Neural progenitor cell (in vitro differentiated cells): ENCODE measurements at regions not wholly inside any gene's neighbourhood (a gene's known extent, or its start where the extent isn't known, plus 50 kb on each side); places are given as distances from the start of the nearest gene placed in this dataset.

Source experiments
- CTCF ChIP-seq: fragments of 200-600 bp; sonication (generic); IDR thresholded peaks from 2 replicates; pipeline ENCODE4 v1.5.1; 2017; ENCODE audit warnings: antibody characterized with exemption, mild to moderate bottlenecking
- EZH2 ChIP-seq: fragments of 200-600 bp; sonication (generic); IDR thresholded peaks from 2 replicates; pipeline ENCODE4 v1.6.1; 2017; ENCODE audit warnings: antibody characterized with exemption, mild to moderate bottlenecking, moderate library complexity
- EZH2phosphoT487 ChIP-seq: fragments of 200-600 bp; sonication (generic); IDR thresholded peaks from 2 replicates; pipeline ENCODE4 v1.6.1; 2017; ENCODE audit warnings: antibody characterized with exemption

GRCh38 chr4:18529482-18529881 lies 507.9 kb upstream of the LCORL start:
- no peak for TF ChIP-seq CTCF
- no peak for TF ChIP-seq EZH2
- no peak for TF ChIP-seq EZH2phosphoT487
